ENCODE measurements at regions not wholly inside any gene's neighbourhood (a gene's known extent, or its start where the extent isn't known, plus 50 kb on each side); places are given as distances from the start of the nearest gene placed in this dataset.

GRCh38 chr17:37840576-37840975, 83.6 kb upstream of the TBC1D3K start:
- TF ChIP-seq CTCF (IDR thresholded peaks at IDR 0.05) (no peak), EZH2 (IDR thresholded peaks at IDR 0.05; ENCODE audit: borderline replicate concordance, insufficient read depth, low read depth, low read length, poor library complexity, severe bottlenecking) (no peak)
